ENCODE measurements at regions not wholly inside any gene's neighbourhood (a gene's known extent, or its start where the extent isn't known, plus 50 kb on each side); places are given as distances from the start of the nearest gene placed in this dataset.
"Not testable (repeated sequence)": the region's sequence is repeated elsewhere in the genome, so short reads cannot be mapped to it uniquely, and the experiment has no call there.

GRCh38 chr4:52507774-52508173 lies 151.3 kb downstream of the USP46 start:
- no peak for TF ChIP-seq CTCF (IDR thresholded peaks at IDR 0.05; ENCODE audit: extremely low read depth, missing control alignments)
- DNase-seq (ENCODE audit: low spot score) = no peak

- no peak for TF ChIP-seq CTCF (IDR thresholded peaks at IDR 0.05; ENCODE audit: extremely low read depth, missing control alignments)
- DNase-seq (ENCODE audit: low spot score) = no peak
These were observed 148.0 kb downstream of the USP46 start for GRCh38 chr4:52510939-52511565.

DNA sequence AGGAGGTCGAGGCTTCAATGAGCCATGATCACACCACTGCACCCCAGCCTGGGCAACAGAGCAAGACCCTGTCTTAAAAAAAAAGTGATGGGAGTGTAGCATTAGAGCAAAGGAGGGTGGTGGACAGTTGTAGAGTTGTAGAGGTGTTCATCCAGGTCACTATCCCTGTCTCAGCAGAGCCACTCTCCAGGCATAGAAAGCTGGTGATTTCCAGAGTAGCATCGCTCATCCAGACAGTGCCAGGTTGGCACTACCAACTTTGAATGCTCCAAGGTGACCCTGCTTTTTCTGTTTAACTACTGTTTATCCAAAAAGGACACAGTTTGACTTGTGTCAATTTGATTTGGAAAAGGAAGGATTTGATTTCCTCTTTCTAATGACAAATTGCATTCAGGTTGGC lies 147.3 kb downstream of the USP46 start:
- no peak for TF ChIP-seq CTCF (IDR thresholded peaks at IDR 0.05; ENCODE audit: extremely low read depth, missing control alignments)
- DNase-seq (ENCODE audit: low spot score) = no peak

GRCh38 chr4:52512291-52512690 lies 146.8 kb downstream of the USP46 start:
- DNase-seq (ENCODE audit: low spot score) = no peak
- TF ChIP-seq CTCF (IDR thresholded peaks at IDR 0.05; ENCODE audit: extremely low read depth, missing control alignments) = no peak

DNA sequence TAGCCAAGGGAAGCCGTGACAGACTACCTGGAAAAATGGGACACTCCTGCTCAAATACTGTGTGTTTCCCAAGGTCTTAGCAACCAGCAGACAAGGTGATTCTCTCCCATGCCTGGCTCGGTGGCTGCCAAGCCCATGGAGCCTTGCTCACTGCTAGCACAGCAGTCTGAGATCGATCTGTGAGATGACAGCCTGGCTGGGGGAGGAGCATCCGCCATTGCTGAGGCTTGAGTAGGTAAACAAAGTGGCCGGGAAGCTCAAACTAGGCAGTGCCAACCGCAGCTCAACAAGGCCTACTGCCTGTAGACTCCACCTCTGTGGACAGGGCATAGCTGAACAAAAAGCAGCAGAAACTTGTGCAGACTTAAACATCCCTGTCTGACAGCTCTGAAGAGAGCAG lies 137.0 kb downstream of the USP46 start:
- DNase-seq (ENCODE audit: low spot score) = not testable (repeated sequence)

- no peak for TF ChIP-seq CTCF (IDR thresholded peaks at IDR 0.05; ENCODE audit: extremely low read depth, missing control alignments)
- no peak for DNase-seq (ENCODE audit: low spot score)
These were observed 129.1 kb downstream of the USP46 start for GRCh38 chr4:52529983-52530382.

DNA sequence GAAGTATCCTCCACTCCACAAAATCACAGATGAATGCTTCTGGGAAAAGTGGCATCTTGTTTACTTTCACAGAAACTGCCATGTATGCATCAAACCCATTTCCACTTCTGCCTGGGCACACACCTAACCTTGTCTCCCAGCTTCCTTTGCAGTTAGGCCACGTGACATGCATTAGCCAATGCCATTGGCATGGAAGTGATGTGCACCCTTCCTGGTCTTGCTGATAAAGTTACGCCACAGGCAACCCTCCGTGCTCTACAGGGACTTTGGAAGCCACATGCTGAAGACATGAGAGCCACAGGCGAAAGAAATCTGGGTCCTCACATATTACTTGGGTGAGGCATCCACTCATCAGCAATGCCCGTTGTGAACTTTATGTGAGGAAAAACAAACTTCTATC lies 123.3 kb downstream of the USP46 start:
- TF ChIP-seq CTCF (IDR thresholded peaks at IDR 0.05; ENCODE audit: extremely low read depth, missing control alignments) = no peak
- no peak for DNase-seq (ENCODE audit: low spot score)

All from GM20000 (cell line).